ENCODE measurements at regions not wholly inside any gene's neighbourhood (a gene's known extent, or its start where the extent isn't known, plus 50 kb on each side); places are given as distances from the start of the nearest gene placed in this dataset.

DNA sequence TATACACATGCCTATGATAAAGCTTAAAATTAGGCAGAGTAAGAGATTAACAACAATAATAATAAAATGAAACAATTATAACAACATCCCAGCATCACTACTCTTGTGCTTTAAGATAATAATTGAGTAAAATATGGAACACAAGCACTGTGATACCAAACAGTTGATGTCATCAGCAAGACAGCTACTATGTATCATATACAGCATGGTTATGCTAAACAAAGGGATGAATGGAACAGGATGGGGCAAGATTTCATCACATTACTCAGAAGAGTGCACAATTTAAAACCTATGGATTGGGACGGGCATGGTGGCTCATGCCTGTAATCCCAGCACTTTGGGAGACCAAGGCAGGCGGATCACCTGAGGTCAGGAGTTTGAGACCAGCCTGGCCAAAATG, 1221.0 kb downstream of the SUCLG1 start:
- TF ChIP-seq EZH2phosphoT487 (IDR thresholded peaks at IDR 0.05; ENCODE audit: insufficient read depth, low read depth) (no peak), EZH2 (IDR thresholded peaks at IDR 0.05; ENCODE audit: insufficient read depth, poor library complexity, severe bottlenecking) (no peak)

All from GM23248 (cell line).